Stimulated activated CD4-positive, alpha-beta T cell treated with anti-CD3 and anti-CD28 coated beads, TNF-alpha, amount 100 ng/mL, for 1 hour (primary cell): ENCODE measurements at regions not wholly inside any gene's neighbourhood (a gene's known extent, or its start where the extent isn't known, plus 50 kb on each side); places are given as distances from the start of the nearest gene placed in this dataset.
A peak's percentile ranks its signal among the peaks of the same experiment; 100 is the strongest.

ENCODE experiments used
- DNase-seq, 3 donors: peaks; one replicate each; pipeline ENCODE4 v3.0.0-alpha.2; 2020; ENCODE audit warnings: low read depth in 3 of 3, low spot score in 1 of 3

- DNase-seq, result no peak
Observed at GRCh38 chr10:78292250-78292981, 258.8 kb downstream of the RPS24 start.

GRCh38 chr10:78292982-78293865 is 259.6 kb downstream of the RPS24 start:
- DNase-seq, result no peak

DNA sequence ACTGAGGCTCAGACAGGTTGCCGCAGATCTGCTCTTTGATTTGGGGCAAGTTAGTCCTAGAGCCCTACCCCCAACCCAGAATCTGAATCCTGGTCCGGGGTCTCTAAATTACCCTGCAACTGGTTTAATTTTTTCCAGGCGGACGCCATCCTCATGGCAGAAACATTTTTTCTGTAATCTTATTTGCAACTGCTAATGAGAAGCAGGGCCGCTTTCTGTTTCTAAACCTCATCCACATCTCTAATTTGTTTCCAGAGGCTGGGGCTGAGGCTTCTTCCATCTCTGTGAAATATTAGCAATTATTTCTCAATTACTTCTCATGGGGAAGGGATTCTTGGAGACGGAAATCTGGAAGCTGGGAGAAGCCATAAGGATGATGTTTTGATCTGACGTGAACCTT is 261.6 kb downstream of the RPS24 start:
- DNase-seq, result no peak

DNA sequence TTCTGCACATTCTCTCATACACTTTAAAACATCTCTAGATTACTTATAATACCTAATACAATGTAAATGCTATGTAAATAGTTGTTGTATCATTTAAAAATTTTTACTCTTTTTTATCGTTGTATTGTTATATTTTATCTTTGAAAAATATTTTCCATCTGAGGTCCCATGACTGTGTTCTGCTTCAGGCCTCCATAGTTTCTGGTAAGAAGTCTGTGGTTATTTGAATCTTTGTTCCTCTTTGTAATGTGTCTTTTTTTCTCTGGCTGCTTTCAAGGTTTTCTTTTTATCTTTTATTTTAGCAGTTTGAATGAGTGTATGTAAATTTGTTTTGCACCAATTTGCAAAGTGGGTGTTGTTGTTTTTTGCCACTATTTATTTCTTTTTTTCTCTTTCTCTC is 263.1 kb downstream of the RPS24 start:
- no peak for DNase-seq

DNA sequence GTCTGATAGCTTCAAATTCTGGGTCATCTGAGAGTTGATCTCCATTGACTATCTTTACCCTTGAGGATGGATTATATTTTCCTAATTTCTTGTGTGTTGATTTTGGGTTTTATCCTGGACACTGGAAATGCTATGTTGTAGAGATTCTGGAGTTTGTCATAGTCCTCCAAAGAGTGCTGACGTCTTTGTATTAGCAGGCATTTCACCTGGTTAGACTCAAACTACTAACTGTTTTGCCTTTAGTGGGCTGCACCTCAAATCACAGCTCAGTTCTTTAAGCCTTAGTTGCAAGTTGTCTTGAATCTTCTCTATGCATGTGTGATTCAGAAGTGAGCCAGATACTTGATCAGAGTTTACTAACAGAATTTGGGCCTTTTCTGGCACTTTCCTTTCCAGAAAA is 264.3 kb downstream of the RPS24 start:
- no peak for DNase-seq

- no peak for DNase-seq
Observed at GRCh38 chr10:78298835-78299234, 265.2 kb downstream of the RPS24 start.

DNA sequence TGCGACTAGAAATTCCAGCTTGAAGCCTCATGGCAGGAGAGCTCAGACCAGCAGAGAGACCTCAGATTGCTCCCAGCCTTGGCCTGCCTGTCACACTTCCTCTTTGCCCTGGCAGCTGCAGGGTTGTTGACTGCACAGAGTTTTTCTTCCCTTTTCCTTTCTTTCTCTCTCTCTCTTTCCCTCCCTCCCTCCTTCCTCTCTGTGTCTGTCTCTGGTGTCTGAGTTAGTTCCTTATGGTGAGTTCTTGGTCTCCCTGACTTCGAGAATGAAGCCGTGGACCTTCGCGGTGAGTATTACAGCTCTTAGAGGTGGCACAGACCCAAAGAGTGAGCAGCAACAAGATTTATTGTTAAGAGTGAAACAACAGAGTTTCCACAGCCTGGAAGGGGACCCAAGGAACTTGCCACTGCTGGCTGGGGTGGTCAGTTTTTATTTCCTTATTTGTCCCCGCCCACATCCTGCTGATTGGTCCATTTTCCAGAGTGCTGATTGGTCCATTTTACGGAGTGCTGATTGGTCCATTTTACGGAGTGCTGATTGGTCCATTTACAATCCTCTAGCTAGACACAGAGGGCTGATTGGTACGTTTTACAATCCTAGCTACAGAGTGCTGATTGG is 266.3 kb downstream of the RPS24 start:
- no peak for DNase-seq

DNA sequence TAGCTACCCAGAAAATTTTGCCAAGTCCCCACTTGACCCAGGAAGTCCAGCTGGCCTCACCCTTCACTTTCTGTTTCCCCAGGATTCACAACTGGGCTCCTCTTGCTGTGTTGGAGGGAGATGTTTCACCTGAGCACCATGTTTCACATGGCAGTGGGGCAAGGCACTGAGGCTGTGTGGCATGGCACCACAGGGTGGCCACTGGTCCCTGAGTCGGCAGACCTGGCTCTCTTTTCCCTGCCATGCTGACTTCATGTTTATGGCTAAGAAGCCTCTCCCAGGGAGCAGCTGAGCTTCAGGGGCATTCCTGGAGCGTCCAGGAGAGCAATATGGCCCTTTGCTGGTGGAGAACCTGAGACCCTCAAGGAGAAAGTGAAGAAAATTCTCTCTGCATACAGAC is 266.9 kb downstream of the RPS24 start:
- no peak for DNase-seq

GRCh38 chr10:78301481-78301880 is 267.8 kb downstream of the RPS24 start:
- DNase-seq, result no peak

DNA sequence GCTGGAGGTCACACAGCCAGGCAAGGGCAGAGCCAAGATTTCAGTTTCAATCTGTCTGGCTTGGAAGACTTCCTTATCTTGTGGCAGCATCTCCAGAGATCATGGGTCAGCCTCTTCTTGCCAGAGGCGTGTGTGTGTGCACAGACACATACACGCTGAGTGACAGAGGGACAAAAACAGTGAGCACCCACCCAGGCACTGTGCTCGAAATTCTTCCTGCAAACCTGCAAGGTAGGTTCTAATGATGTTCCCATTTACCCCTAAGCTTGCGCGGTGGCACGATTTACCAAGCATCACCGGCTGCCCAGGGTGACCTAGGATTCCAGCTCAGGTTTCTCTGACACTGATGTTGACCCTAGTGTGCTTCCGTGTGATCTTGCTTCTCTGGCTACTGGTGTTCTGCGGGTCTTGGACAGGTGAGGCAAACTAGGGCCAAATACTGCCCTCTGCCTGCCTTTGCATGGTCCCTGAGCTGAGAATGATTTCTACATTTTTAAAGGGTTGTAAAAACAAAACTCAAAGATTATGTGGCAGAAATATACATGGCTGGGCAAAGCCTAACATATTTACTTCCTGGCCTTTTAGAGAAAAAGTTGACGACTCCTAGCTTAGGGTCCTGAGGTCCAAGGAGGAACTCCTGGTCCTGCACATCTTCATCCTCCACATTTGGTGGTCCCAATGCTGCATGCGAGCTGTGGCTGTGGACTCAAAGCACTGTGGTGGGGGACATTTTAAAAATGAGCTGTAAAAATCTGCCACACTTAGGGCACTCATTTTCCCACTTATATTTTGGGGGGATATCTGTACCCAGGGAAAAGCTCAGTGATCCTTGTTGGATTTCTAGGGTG is 268.5 kb downstream of the RPS24 start:
- DNase-seq, result no peak

DNA sequence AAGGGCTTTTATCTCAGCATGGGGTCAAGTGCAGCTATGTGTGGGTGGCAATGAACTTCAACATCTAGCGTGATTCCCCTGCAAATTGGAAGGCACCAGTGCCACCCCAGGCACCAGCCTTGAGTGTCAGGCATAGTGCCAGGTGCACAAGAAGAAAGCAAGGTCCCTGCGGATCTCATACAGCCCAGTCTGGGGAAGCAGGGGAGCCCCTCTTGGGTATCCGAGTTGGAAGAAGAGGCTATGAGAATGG is 269.0 kb downstream of the RPS24 start:
- no peak for DNase-seq

GRCh38 chr10:78302989-78303854 is 269.6 kb downstream of the RPS24 start:
- peak; percentile 92 to 98 (median 95) for DNase-seq

GRCh38 chr10:78304091-78305045 is 270.7 kb downstream of the RPS24 start:
- no peak for DNase-seq

DNA sequence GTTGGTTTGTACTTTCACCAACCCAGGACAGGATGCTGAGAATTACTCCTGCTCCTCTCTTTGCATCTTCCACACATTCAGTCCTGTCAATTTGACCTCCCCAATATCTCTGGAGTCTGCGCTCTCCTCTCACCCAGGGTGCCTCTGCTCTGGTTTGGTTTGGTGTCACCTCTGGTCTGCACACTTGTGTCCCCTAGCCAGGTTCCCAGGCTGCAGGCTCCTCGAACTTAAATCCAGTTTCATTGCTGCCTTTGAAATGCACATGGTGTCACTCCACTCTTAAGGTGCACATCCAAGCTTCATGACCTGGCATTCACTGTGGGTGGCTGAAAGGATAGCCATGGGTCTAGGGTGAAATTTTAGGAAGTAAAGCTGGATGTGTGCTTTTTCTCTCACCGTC is 271.6 kb downstream of the RPS24 start:
- DNase-seq, result no peak

DNA sequence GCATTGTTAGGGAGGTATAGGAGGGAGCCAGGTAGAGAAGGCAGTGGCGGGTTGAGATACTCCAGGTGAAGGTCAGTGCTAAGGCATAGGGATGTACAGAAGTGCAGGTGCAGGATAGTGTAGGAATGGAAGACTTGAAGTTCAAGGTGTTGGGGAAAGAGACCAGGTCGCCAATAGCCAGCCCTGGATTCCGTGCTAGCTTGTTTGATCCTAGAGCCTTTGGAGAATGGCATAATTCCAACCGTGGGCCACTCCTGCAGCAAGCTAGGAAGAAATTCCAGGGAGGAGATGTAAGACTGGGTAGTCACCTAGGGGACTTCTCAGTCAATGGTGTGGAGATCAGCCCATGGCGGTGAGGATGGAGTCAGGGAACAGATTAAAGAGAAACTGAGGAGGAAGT is 272.7 kb downstream of the RPS24 start:
- no peak for DNase-seq

GRCh38 chr10:78307576-78307975 is 273.9 kb downstream of the RPS24 start:
- no peak for DNase-seq

DNA sequence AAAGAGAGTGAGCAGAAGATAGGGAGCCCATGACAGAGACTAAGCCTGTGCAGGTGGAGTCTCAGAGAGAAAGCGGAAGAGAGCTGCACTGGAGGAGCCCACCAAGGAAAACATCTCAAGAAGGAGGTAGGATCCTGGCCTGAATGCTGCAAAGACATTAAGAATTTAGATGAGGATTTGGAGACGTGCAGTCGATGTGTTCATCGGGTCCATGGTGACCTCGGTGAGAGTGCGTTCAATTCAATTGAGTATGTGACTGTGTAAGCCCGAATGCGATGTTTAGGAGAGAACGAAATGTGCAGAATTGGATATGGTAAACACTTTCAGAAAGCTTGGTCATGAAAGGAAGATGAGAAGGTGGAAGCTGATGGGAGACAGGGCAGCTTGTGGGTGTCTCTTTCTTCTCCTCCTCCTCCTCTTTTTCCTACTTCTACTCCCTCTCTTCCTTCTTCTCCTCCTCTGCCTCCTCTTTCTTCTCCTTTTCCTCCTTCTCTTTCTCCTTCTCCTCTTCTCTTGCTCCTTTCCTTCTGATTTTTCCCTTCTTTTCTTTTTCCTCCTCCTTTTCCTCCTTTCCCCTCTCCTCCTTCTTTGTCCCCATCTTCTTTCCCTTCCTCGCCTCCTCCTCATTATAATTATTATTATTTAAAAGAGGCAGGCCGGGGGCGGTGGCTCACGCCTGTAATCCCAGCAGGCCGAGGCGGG is 276.0 kb downstream of the RPS24 start:
- no peak for DNase-seq

GRCh38 chr10:78310481-78311080 is 276.9 kb downstream of the RPS24 start:
- DNase-seq, result no peak
